Urothelium cell line (cell line): ENCODE measurements at regions not wholly inside any gene's neighbourhood (a gene's known extent, or its start where the extent isn't known, plus 50 kb on each side); places are given as distances from the start of the nearest gene placed in this dataset.

Experiments
- DNase-seq: peaks from one replicate; pipeline ENCODE4 v3.0.0; 2011; ENCODE audit warnings: low spot score, mixed read lengths
- FAIRE-seq: peaks from 2 replicates; lab custom pipeline; 2011; peaks lifted over from hg19 to GRCh38; lab: Jason Lieb, UNC

- FAIRE-seq, result no peak
- no peak for DNase-seq
Measured at GRCh38 chr2:241942416-241943208, 73.1 kb downstream of the RTP5 start.

GRCh38 chr2:241943209-241943850, 73.8 kb downstream of the RTP5 start:
- FAIRE-seq (no peak), DNase-seq (no peak)

GRCh38 chr2:241943961-241944575, 74.5 kb downstream of the RTP5 start:
- FAIRE-seq (no peak), DNase-seq (no peak)

GRCh38 chr2:241944821-241945220, 75.3 kb downstream of the RTP5 start:
- FAIRE-seq (no peak), DNase-seq (no peak)

- DNase-seq (no peak), FAIRE-seq (no peak)
Measured at GRCh38 chr2:241945311-241945710, 75.8 kb downstream of the RTP5 start.

- DNase-seq (no peak), FAIRE-seq (peak; percentile 99)
Measured at GRCh38 chr2:241945803-241946202, 76.3 kb downstream of the RTP5 start.

- DNase-seq (no peak), FAIRE-seq (no peak)
Measured at GRCh38 chr2:241946306-241947003, 76.9 kb downstream of the RTP5 start.

GRCh38 chr2:241947004-241947350, 77.4 kb downstream of the RTP5 start:
- no peak for DNase-seq
- FAIRE-seq, result no peak

GRCh38 chr2:241947401-241947800, 77.9 kb downstream of the RTP5 start:
- no peak for DNase-seq
- FAIRE-seq, result no peak

- no peak for DNase-seq
- FAIRE-seq, result no peak
Measured at GRCh38 chr2:241947876-241948275, 78.3 kb downstream of the RTP5 start.

GRCh38 chr2:241948299-241948897, 78.9 kb downstream of the RTP5 start:
- DNase-seq (no peak), FAIRE-seq (peak; percentile 97)

- FAIRE-seq, result no peak
- DNase-seq, result no peak
Measured at GRCh38 chr2:241948901-241949735, 79.6 kb downstream of the RTP5 start.

- DNase-seq (no peak), FAIRE-seq (peak; percentile 82)
Measured at GRCh38 chr2:241949736-241950412, 80.3 kb downstream of the RTP5 start.

GRCh38 chr2:241950413-241951315, 81.1 kb downstream of the RTP5 start:
- DNase-seq, result peak; percentile 85
- FAIRE-seq, result peak; percentile 67

GRCh38 chr2:241951316-241951700, 81.8 kb downstream of the RTP5 start:
- FAIRE-seq (no peak), DNase-seq (no peak)

- FAIRE-seq, result no peak
Measured at GRCh38 chr2:241951920-241952319, 82.4 kb downstream of the RTP5 start.

GRCh38 chr2:241952816-241953215, 83.3 kb downstream of the RTP5 start:
- DNase-seq (no peak), FAIRE-seq (no peak)

More at GRCh38 chr2:241951920-241952319, 82.4 kb downstream of the RTP5 start:
- DNase-seq, result no peak

- no peak for FAIRE-seq
- no peak for DNase-seq
Measured at GRCh38 chr2:241953324-241953928, 83.9 kb downstream of the RTP5 start.
